OCI-LY1 (cell line): ENCODE measurements at regions not wholly inside any gene's neighbourhood (a gene's known extent, or its start where the extent isn't known, plus 50 kb on each side); places are given as distances from the start of the nearest gene placed in this dataset.

Source experiments
- H2AFZ ChIP-seq: fragments of 200-600 bp; sonication (generic), shearing (Covaris generic); 2 replicates; pipeline ENCODE4 v1.6.0; 2014; ENCODE audit warnings: antibody characterized with exemption, mild to moderate bottlenecking, low read length
- H3F3A ChIP-seq: fragments of 200-600 bp; sonication (generic), shearing (Covaris generic); 2 replicates; pipeline ENCODE4 v1.6.0; 2014; ENCODE audit warnings: mild to moderate bottlenecking, antibody characterized with exemption, low read length, moderate library complexity; ENCODE audit not compliant: insufficient read depth
- H3K27ac ChIP-seq: fragments of 200-600 bp; sonication (generic); 2 replicates; pipeline ENCODE4 v1.5.1; 2014; ENCODE audit warnings: low read length, mixed run types, mild to moderate bottlenecking, low read depth; ENCODE audit not compliant: poor library complexity, severe bottlenecking
- H3K27me3 ChIP-seq: fragments of 200-600 bp; sonication (generic); 2 replicates; pipeline ENCODE4 v1.6.0; 2014; ENCODE audit warnings: antibody characterized with exemption, mild to moderate bottlenecking, low read length, moderate library complexity; ENCODE audit not compliant: insufficient read depth
- H3K36me3 ChIP-seq: fragments of 200-600 bp; sonication (generic); 2 replicates; pipeline ENCODE4 v1.6.1; 2014; ENCODE audit warnings: mild to moderate bottlenecking, antibody characterized with exemption, low read length, moderate library complexity, mixed read lengths; ENCODE audit not compliant: insufficient read depth
- H3K4me1 ChIP-seq: fragments of 200-600 bp; sonication (generic); 2 replicates; pipeline ENCODE4 v1.5.1; 2014; ENCODE audit warnings: mild to moderate bottlenecking, low read length, moderate library complexity; ENCODE audit not compliant: insufficient read depth, severe bottlenecking
- H3K4me2 ChIP-seq: fragments of 200-600 bp; sonication (generic), shearing (Covaris generic); 2 replicates; pipeline ENCODE4 v1.6.1; 2014; ENCODE audit warnings: low read length
- H3K4me3 ChIP-seq: fragments of 200-600 bp; sonication (generic); 2 replicates; pipeline ENCODE4 v1.5.1; 2014; ENCODE audit warnings: low read length, low read depth, mild to moderate bottlenecking, mixed read lengths; ENCODE audit not compliant: poor library complexity, severe bottlenecking
- H3K79me2 ChIP-seq: fragments of 200-600 bp; shearing (Covaris generic); 2 replicates; pipeline ENCODE4 v1.6.1; 2016; ENCODE audit warnings: mixed run types, low read length, mixed read lengths; ENCODE audit not compliant: insufficient read depth
- H3K9ac ChIP-seq: fragments of 200-600 bp; sonication (generic), shearing (Covaris generic); 2 replicates; pipeline ENCODE4 v1.6.1; 2014; ENCODE audit warnings: mild to moderate bottlenecking, low read length, mixed read lengths
- H3K9me2 ChIP-seq: fragments of 200-600 bp; sonication (generic), shearing (Covaris generic); 2 replicates; pipeline ENCODE4 v1.6.1; 2014; ENCODE audit warnings: low read depth, mild to moderate bottlenecking, low read length, mixed read lengths
- H3K9me3 ChIP-seq: fragments of 200-600 bp; shearing (Covaris generic); 2 replicates; pipeline ENCODE4 v1.6.1; 2014; ENCODE audit warnings: low read length, mixed read lengths
- H4K20me1 ChIP-seq: fragments of 200-600 bp; sonication (generic), shearing (Covaris generic); 2 replicates; pipeline ENCODE4 v1.6.0; 2016; ENCODE audit warnings: mild to moderate bottlenecking, low read length; ENCODE audit not compliant: insufficient read depth
- EZH2 ChIP-seq: fragments of 200-600 bp; sonication (generic), shearing (Covaris generic); IDR thresholded peaks from 2 replicates; pipeline ENCODE4 v1.8.0; 2017; ENCODE audit warnings: borderline replicate concordance, mixed run types, mild to moderate bottlenecking, antibody characterized with exemption, low read length, moderate library complexity, mixed read lengths
- TF ChIP-seq, protein P1 (sequence below): fragments of 200-600 bp; sonication (generic), shearing (Covaris generic); IDR thresholded peaks from 2 replicates; pipeline ENCODE4 v1.5.1; 2017; ENCODE audit warnings: mild to moderate bottlenecking, antibody characterized with exemption, low read length, moderate library complexity, mixed read lengths

DNA sequence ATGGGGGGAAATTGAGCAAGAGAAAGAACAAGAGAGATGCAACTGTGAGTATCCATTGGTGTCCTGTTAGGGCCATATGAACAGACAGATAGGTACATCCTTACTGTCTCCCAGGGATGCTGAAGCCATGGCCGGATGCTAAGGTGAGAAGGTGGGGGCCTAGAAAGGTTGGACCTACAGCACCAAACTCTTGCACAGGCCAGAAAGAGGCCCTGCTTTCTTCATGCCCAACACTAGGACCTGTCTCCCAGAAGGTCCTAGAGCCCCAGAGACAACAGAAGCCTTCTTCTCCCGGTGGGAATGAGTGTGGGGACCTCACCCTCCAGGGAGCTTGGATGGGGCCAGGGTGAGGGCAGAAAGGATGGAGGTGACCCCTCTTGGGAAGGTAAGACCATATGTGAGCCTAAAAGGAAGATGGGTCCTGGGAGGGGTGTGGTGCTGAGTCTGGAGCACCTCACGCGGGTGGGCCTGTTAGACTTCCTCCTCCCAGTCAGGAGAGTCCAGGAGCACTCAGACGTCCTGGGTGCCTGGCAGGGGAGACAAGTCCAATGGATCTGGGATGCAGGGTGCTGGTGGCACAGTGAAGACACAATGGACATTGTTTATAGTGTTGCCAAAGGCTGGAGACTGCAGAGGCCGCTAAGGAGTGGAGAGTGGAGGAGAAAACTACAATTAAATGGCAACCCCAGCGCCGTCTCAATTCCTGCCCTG, 265.3 kb downstream of the CYP26B1 start:
- Histone ChIP-seq H3K4me2 (no peak overlapping the region), H3F3A (no peaks in the 10 kb centered on the region), H3K4me1 (no peaks in the 10 kb centered on the region), H2AFZ (no peak overlapping the region), H3K9ac (no peak overlapping the region), H3K9me3 (no peaks in the 10 kb centered on the region), H4K20me1 (no peaks in the 10 kb centered on the region), H3K4me3 (no peak overlapping the region), H3K27me3 (no peaks in the 10 kb centered on the region; the same call in 1 of the 2 replicates), H3K27ac (no peak overlapping the region), H3K9me2 (no peaks in the 10 kb centered on the region), H3K79me2 (no peaks in the 10 kb centered on the region), H3K36me3 (no peaks in the 10 kb centered on the region)
- no peak for TF ChIP-seq EZH2
- TF ChIP-seq, protein P1, sequence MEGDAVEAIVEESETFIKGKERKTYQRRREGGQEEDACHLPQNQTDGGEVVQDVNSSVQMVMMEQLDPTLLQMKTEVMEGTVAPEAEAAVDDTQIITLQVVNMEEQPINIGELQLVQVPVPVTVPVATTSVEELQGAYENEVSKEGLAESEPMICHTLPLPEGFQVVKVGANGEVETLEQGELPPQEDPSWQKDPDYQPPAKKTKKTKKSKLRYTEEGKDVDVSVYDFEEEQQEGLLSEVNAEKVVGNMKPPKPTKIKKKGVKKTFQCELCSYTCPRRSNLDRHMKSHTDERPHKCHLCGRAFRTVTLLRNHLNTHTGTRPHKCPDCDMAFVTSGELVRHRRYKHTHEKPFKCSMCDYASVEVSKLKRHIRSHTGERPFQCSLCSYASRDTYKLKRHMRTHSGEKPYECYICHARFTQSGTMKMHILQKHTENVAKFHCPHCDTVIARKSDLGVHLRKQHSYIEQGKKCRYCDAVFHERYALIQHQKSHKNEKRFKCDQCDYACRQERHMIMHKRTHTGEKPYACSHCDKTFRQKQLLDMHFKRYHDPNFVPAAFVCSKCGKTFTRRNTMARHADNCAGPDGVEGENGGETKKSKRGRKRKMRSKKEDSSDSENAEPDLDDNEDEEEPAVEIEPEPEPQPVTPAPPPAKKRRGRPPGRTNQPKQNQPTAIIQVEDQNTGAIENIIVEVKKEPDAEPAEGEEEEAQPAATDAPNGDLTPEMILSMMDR, result no peak

DNA sequence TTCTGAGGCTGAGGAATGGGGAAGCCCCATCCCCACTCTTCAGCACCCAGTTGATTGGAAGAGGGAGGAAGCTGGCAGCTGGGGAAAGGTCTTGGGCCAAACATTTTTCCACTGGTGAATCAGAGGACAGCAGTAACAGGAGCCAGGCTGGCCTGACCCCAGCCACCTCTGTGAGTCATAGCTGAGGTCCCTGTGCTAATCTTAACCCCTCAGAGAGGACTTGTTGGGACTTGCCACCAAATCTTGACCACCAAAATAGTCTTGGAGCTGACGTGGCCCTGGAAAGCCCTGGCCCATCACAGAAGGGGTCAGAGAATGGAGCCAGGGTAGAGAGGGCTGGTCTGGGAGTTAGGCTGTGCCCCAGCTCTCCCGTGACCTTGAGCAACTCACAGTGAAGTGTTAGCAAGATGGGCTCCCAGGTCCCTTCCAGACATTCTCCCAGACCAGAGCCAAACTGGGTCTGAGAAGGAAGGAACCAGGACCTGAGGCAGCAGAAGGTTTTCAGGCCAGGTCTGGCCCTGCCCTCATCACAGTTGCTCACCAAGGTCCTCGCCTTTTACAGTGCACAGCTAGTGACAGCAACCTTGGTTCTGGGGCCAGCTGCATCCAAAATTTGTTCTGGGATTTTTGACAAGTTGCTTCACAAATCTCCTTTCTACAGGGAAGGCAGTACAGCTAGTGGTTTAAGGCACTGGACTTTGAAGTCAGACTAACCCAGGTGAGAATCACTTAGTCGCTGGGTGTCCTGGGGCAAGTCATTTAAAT, 266.6 kb downstream of the CYP26B1 start:
- Histone ChIP-seq H3K4me1 (no peaks in the 10 kb centered on the region), H2AFZ (no peak overlapping the region), H3K27me3 (no peaks in the 10 kb centered on the region; the same call in 1 of the 2 replicates), H3K9me3 (no peaks in the 10 kb centered on the region), H3K27ac (no peak overlapping the region), H3F3A (no peaks in the 10 kb centered on the region), H3K9ac (no peak overlapping the region), H3K9me2 (no peaks in the 10 kb centered on the region), H3K36me3 (no peaks in the 10 kb centered on the region), H3K4me2 (no peak overlapping the region), H3K79me2 (no peaks in the 10 kb centered on the region), H3K4me3 (no peak overlapping the region), H4K20me1 (no peaks in the 10 kb centered on the region)
- no peak for TF ChIP-seq EZH2
- TF ChIP-seq, protein P1, result no peak

DNA sequence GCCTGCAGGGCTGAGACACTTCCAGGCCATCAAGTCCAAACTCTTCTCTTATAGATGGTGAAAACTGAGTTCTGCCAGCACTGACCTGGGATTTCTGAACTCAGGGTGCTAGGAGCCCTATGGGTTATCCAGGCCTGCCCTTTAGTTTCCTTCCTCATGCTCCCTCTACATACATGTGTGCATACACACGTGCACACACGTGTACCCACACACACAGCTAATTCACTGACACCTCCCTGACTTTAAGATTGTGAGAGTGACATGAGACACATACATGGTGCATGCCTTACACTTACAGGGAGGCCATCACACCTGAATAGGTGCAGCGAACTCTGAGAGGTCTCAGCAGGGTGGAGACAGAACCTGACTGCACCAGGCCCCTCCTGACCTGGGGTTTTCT, 267.4 kb downstream of the CYP26B1 start:
- H3F3A ChIP-seq, result no peaks in the 10 kb centered on the region
- no peak overlapping the region for H3K4me2 ChIP-seq
- no peaks in the 10 kb centered on the region for H4K20me1 ChIP-seq
- no peaks in the 10 kb centered on the region for H3K36me3 ChIP-seq
- H3K4me1 ChIP-seq, result no peaks in the 10 kb centered on the region
- TF ChIP-seq EZH2, result no peak
- TF ChIP-seq, protein P1, result no peak
- no peak overlapping the region for H3K27ac ChIP-seq
- no peaks in the 10 kb centered on the region for H3K9me3 ChIP-seq
- no peak overlapping the region for H3K9ac ChIP-seq
- no peaks in the 10 kb centered on the region for H3K79me2 ChIP-seq
- H3K27me3 ChIP-seq, result no peaks in the 10 kb centered on the region; the same call in 1 of the 2 replicates
- no peak overlapping the region for H3K4me3 ChIP-seq
- H3K9me2 ChIP-seq, result no peaks in the 10 kb centered on the region
- H2AFZ ChIP-seq, result no peak overlapping the region
